HCT116 (cell line): ENCODE measurements at regions not wholly inside any gene's neighbourhood (a gene's known extent, or its start where the extent isn't known, plus 50 kb on each side); places are given as distances from the start of the nearest gene placed in this dataset.

Source experiments
- ATAC-seq: fragments of 200-7000 bp; cut with Tn5 transposase; 2 replicates; pipeline ENCODE4 v1.9.1; 2020; ENCODE audit warnings: mild to moderate bottlenecking, moderate library complexity
- BruUV-seq: library from RNA; stranded (reverse); fragments of 400-500 nt; replicated peaks from 2 replicates; lab custom pipeline; 2021; lab: Mats Ljungman, UMichigan
- CTCF ChIA-PET: fragments of 300-600 bp; sonication (Branson Sonifier 250); formaldehyde crosslinking; loops from one replicate; lab custom pipeline; 2021; ENCODE audit warnings: antibody characterized with exemption; lab: Charles Lee
- POLR2A ChIA-PET: fragments of 300-600, 350-600 bp; sonication (Branson Sonifier 250); formaldehyde crosslinking; loops from one replicate; lab custom pipeline; 2021; ENCODE audit warnings: antibody characterized with exemption; lab: Charles Lee
- RAD21 ChIA-PET, 2 experiments: fragments of 300-600 bp; sonication (Branson Sonifier 250); formaldehyde crosslinking; loops; one replicate each; lab custom pipeline; 2023; ENCODE audit warnings: low total read pairs in 2 of 2; ENCODE audit not compliant: uncharacterized antibody in 2 of 2, unreplicated experiment in 2 of 2, low non-redundant PET in 1 of 2; lab: Charles Lee
- DNase-seq: peaks from one replicate; pipeline ENCODE4 v3.0.0-alpha.2; 2010; ENCODE audit warnings: low read depth, low spot score
- H2AFZ ChIP-seq: fragments of 200-600 bp; shearing (Covaris generic), sonication (generic); 2 replicates; pipeline ENCODE4 v1.6.1; 2017; ENCODE audit warnings: low read depth, mixed run types, mixed read lengths, antibody characterized with exemption, low read length; ENCODE audit not compliant: poor library complexity, severe bottlenecking
- H3K27ac ChIP-seq: 2 replicates; pipeline ENCODE4 v1.5.1; 2012; ENCODE audit warnings: low read depth, low read length
- H3K27me3 ChIP-seq: fragments of 200-600 bp; sonication (generic); 2 replicates; pipeline ENCODE4 v1.6.1; 2016; ENCODE audit warnings: mixed run types, low read length, mixed read lengths; ENCODE audit not compliant: insufficient read depth
- H3K36me3 ChIP-seq, 2 experiments: fragments of 200-500 bp in 1 of 2; fragments of 200-600 bp in 1 of 2; sonication (Bioruptor generic) in 1 of 2; sonication (generic) in 1 of 2; 2 replicates each; pipeline versions ENCODE4 v1.5.1 to v1.6.1; 2014 to 2016; ENCODE audit warnings: low read length in 2 of 2, inconsistent platforms in 1 of 2, mixed read lengths in 1 of 2, mixed run types in 1 of 2; ENCODE audit not compliant: insufficient read depth in 2 of 2, control insufficient read depth in 1 of 2
- H3K4me1 ChIP-seq, 2 experiments: fragments of 200-600 bp in 1 of 2; sonication (generic) in 1 of 2; 2 replicates each; pipeline versions ENCODE4 v1.5.1 to v1.6.1; 2012 to 2017; ENCODE audit warnings: low read length in 2 of 2, inconsistent platforms in 1 of 2, mild to moderate bottlenecking in 1 of 2, mixed read lengths in 1 of 2, mixed run types in 1 of 2, moderate library complexity in 1 of 2; ENCODE audit not compliant: insufficient read depth in 2 of 2, control insufficient read depth in 1 of 2
- H3K4me2 ChIP-seq: fragments of 200-600 bp; sonication (generic); 2 replicates; pipeline ENCODE4 v1.6.1; 2017; ENCODE audit warnings: mixed run types, low read length, mixed read lengths
- H3K4me3 ChIP-seq, 2 experiments: fragments of 200-600 bp in 1 of 2; sonication (generic) in 1 of 2; replicated peaks in 1 of 2; 2 replicates each; pipeline ENCODE4 v1.5.1; 2011 to 2016; ENCODE audit warnings: low read length in 2 of 2, control low read depth in 1 of 2, low read depth in 1 of 2, mild to moderate bottlenecking in 1 of 2, mixed read lengths in 1 of 2, mixed run types in 1 of 2
- H3K79me2 ChIP-seq: fragments of 200-600 bp; sonication (generic); 2 replicates; pipeline ENCODE4 v1.6.1; 2017; ENCODE audit warnings: mild to moderate bottlenecking, mixed run types, low read length, moderate library complexity, mixed read lengths; ENCODE audit not compliant: insufficient read depth
- H3K9ac ChIP-seq: fragments of 200-600 bp; sonication (generic); 2 replicates; pipeline ENCODE4 v1.6.1; 2016; ENCODE audit warnings: low read length, mixed read lengths
- H3K9me2 ChIP-seq: fragments of 200-600 bp; sonication (generic), shearing (Covaris generic); 2 replicates; pipeline ENCODE4 v1.6.1; 2017; ENCODE audit warnings: mixed run types, mild to moderate bottlenecking, moderate library complexity; ENCODE audit not compliant: insufficient read depth
- H3K9me3 ChIP-seq, 2 experiments: fragments of 200-500 bp in 1 of 2; fragments of 200-600 bp in 1 of 2; sonication (Bioruptor generic) in 1 of 2; sonication (generic) in 1 of 2; 2 replicates each; pipeline ENCODE4 v1.6.1; 2014 to 2017; ENCODE audit warnings: low read length in 2 of 2, mixed read lengths in 2 of 2, inconsistent platforms in 1 of 2, low read depth in 1 of 2, mild to moderate bottlenecking in 1 of 2, mixed run types in 1 of 2, moderate library complexity in 1 of 2; ENCODE audit not compliant: control insufficient read depth in 1 of 2, insufficient read depth in 1 of 2
- H4K20me1 ChIP-seq: fragments of 200-600 bp; sonication (generic), shearing (Covaris generic); 2 replicates; pipeline ENCODE4 v1.6.1; 2017; ENCODE audit warnings: mixed run types, mild to moderate bottlenecking, moderate library complexity; ENCODE audit not compliant: insufficient read depth
- CBX3 ChIP-seq: IDR thresholded peaks from 2 replicates; pipeline ENCODE4 v1.6.1; 2012; ENCODE audit warnings: low read depth
- CEBPB ChIP-seq: IDR thresholded peaks from 2 replicates; pipeline ENCODE4 v1.6.1; 2012; ENCODE audit warnings: low read depth
- CTCF ChIP-seq, 3 experiments: fragments of 200-600 bp in 1 of 3; sonication (generic) in 1 of 3; IDR thresholded peaks in 2 of 3; conservative IDR thresholded peaks in 1 of 3; 2 replicates each; pipeline ENCODE4 v1.5.1; 2012 to 2017; ENCODE audit warnings: low read depth in 2 of 3, low read length in 2 of 3, antibody characterized with exemption in 1 of 3, borderline replicate concordance in 1 of 3, control low read depth in 1 of 3, mild to moderate bottlenecking in 1 of 3, mixed read lengths in 1 of 3, mixed run types in 1 of 3, moderate library complexity in 1 of 3; ENCODE audit not compliant: insufficient read depth in 1 of 3
- EGR1 ChIP-seq: IDR thresholded peaks from 2 replicates; pipeline ENCODE4 v1.6.1; 2012; ENCODE audit warnings: low read depth
- ELF1 ChIP-seq: IDR thresholded peaks from 2 replicates; pipeline ENCODE4 v1.6.1; 2012; ENCODE audit warnings: low read depth, borderline replicate concordance
- EZH2 ChIP-seq: fragments of 200-600 bp; sonication (generic); IDR thresholded peaks from 2 replicates; pipeline ENCODE4 v1.6.1; 2017; ENCODE audit warnings: antibody characterized with exemption, mixed run types
- JUND ChIP-seq: IDR thresholded peaks from 2 replicates; pipeline ENCODE4 v1.6.1; 2012
- POLR2A ChIP-seq: IDR thresholded peaks from 2 replicates; pipeline ENCODE4 v1.7.0; 2011; ENCODE audit warnings: borderline replicate concordance; ENCODE audit not compliant: insufficient read depth, insufficient read length; ENCODE audit errors: extremely low read depth
- POLR2AphosphoS5 ChIP-seq: IDR thresholded peaks from 2 replicates; pipeline ENCODE4 v1.6.1; 2011; ENCODE audit warnings: mild to moderate bottlenecking, low read depth, low read length, moderate library complexity
- RAD21 ChIP-seq: IDR thresholded peaks from 2 replicates; pipeline ENCODE4 v1.6.1; 2012; ENCODE audit warnings: low read depth, mild to moderate bottlenecking
- SIN3A ChIP-seq: IDR thresholded peaks from 2 replicates; pipeline ENCODE4 v1.6.1; 2012; ENCODE audit warnings: low read depth
- SP1 ChIP-seq: IDR thresholded peaks from 2 replicates; pipeline ENCODE4 v1.6.1; 2012; ENCODE audit warnings: low read depth
- TCF7L2 ChIP-seq: IDR thresholded peaks from 2 replicates; pipeline ENCODE4 v1.7.0; 2011; ENCODE audit warnings: borderline replicate concordance, inconsistent platforms; ENCODE audit not compliant: insufficient read depth, insufficient read length; ENCODE audit errors: extremely low read depth
- YY1 ChIP-seq: IDR thresholded peaks from 2 replicates; pipeline ENCODE4 v1.6.1; 2011; ENCODE audit warnings: low read length, low read depth, moderate library complexity, mild to moderate bottlenecking; ENCODE audit not compliant: insufficient replicate concordance; ENCODE audit errors: extremely low read depth
- ZFX ChIP-seq: fragments of 450-650 bp; IDR thresholded peaks from 2 replicates; pipeline ENCODE4 v1.6.1; 2017
- intact Hi-C: fragments of 100-400 bp; cut with micrococcal nuclease; formaldehyde crosslinking; loops from 2 replicates; pipeline ENCODE4 v1.10.0; 2022
- TF ChIP-seq, protein P1 (sequence below): IDR thresholded peaks from 2 replicates; pipeline ENCODE4 v1.6.1; 2012
- TF ChIP-seq, protein P2 (sequence below): IDR thresholded peaks from 2 replicates; pipeline ENCODE4 v1.6.1; 2012; ENCODE audit warnings: low read depth

DNA sequence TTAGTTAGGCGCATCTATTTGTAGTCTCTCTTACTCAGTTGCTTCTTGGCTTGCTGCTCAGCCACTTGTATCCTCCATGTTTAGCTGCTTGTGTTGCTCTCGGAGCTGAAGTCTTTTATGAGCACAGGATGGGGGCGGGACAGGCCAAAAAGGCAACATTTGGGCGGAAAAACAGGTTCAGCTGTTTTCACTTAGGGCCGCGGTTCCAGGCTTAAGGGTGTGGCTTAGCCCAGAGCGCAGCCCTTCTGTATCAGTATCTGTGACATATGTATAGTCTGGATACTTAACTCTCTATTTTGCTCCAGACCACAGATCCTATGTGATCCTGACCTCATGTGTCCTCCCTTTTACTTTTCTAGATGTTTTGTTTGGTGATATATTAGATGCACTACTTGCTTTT lies 763.5 kb downstream of the SUCLG1 start:
- Histone ChIP-seq H3K79me2 (no peaks in the 10 kb centered on the region), H3K36me3 (no peaks in the 10 kb centered on the region), H3K9ac (no peak overlapping the region), H2AFZ (no peak overlapping the region), H3K4me2 (no peak overlapping the region), H3K27ac (no peak overlapping the region), H3K9me3 (no peaks in the 10 kb centered on the region), H3K27me3 (no peaks in the 10 kb centered on the region), H4K20me1 (no peaks in the 10 kb centered on the region), H3K4me3 (no peak overlapping the region), H3K9me2 (no peaks in the 10 kb centered on the region), H3K4me1 (no peaks in the 10 kb centered on the region)
- DNase-seq (no peak), ATAC-seq (no peak)
- POLR2A ChIA-PET = no interaction called here
- TF ChIP-seq SIN3A (no peak), SP1 (no peak), EGR1 (no peak), POLR2AphosphoS5 (no peak), TCF7L2 (no peak), JUND (no peak), ZFX (no peak), CBX3 (no peak), RAD21 (no peak), EZH2 (no peak), POLR2A (no peak), ELF1 (no peak), CTCF (IDR thresholded peaks at IDR 0.05 in 2 of 3, conservative IDR thresholded peaks at IDR 0.05 in 1 of 3; ENCODE audit: borderline replicate concordance in 1 of 3, insufficient read depth in 1 of 3, low read depth in 2 of 3, low read length in 2 of 3) (no peak), YY1 (no peak), CEBPB (no peak)
- TF ChIP-seq, protein P1, sequence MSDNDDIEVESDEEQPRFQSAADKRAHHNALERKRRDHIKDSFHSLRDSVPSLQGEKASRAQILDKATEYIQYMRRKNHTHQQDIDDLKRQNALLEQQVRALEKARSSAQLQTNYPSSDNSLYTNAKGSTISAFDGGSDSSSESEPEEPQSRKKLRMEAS = no peak
- TF ChIP-seq, protein P2, sequence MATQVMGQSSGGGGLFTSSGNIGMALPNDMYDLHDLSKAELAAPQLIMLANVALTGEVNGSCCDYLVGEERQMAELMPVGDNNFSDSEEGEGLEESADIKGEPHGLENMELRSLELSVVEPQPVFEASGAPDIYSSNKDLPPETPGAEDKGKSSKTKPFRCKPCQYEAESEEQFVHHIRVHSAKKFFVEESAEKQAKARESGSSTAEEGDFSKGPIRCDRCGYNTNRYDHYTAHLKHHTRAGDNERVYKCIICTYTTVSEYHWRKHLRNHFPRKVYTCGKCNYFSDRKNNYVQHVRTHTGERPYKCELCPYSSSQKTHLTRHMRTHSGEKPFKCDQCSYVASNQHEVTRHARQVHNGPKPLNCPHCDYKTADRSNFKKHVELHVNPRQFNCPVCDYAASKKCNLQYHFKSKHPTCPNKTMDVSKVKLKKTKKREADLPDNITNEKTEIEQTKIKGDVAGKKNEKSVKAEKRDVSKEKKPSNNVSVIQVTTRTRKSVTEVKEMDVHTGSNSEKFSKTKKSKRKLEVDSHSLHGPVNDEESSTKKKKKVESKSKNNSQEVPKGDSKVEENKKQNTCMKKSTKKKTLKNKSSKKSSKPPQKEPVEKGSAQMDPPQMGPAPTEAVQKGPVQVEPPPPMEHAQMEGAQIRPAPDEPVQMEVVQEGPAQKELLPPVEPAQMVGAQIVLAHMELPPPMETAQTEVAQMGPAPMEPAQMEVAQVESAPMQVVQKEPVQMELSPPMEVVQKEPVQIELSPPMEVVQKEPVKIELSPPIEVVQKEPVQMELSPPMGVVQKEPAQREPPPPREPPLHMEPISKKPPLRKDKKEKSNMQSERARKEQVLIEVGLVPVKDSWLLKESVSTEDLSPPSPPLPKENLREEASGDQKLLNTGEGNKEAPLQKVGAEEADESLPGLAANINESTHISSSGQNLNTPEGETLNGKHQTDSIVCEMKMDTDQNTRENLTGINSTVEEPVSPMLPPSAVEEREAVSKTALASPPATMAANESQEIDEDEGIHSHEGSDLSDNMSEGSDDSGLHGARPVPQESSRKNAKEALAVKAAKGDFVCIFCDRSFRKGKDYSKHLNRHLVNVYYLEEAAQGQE = no peak
- intact Hi-C loops = no loop called here
- RAD21 ChIA-PET = no interaction called here
- CTCF ChIA-PET = no interaction called here
- BruUV-seq = no TSS peak
